Progenitor cell of endocrine pancreas (in vitro differentiated cells): ENCODE measurements at regions not wholly inside any gene's neighbourhood (a gene's known extent, or its start where the extent isn't known, plus 50 kb on each side); places are given as distances from the start of the nearest gene placed in this dataset.

ENCODE experiments used
- DNase-seq: peaks from one replicate; pipeline ENCODE4 v3.0.0; 2021; ENCODE audit warnings: low spot score; ENCODE audit not compliant: unreplicated experiment
- H3K27ac Mint-ChIP-seq: 2 replicates; pipeline ENCODE4 v1.8.0; 2021; ENCODE audit warnings: mild to moderate bottlenecking, moderate library complexity, mixed read lengths
- H3K27me3 Mint-ChIP-seq: 2 replicates; pipeline ENCODE4 v1.8.0; 2021; ENCODE audit warnings: mixed read lengths
- H3K36me3 Mint-ChIP-seq: 2 replicates; pipeline ENCODE4 v1.8.0; 2022; ENCODE audit warnings: mixed read lengths; ENCODE audit not compliant: insufficient read depth
- H3K4me1 Mint-ChIP-seq: 2 replicates; pipeline ENCODE4 v1.8.0; 2021; ENCODE audit warnings: low read depth, mixed read lengths
- H3K4me3 Mint-ChIP-seq: 2 replicates; pipeline ENCODE4 v1.8.0; 2021; ENCODE audit warnings: low read depth, mild to moderate bottlenecking, moderate library complexity, mixed read lengths
- H3K9me3 Mint-ChIP-seq: 2 replicates; pipeline ENCODE4 v1.8.0; 2021; ENCODE audit warnings: low read depth, mixed read lengths
- TF ChIP-seq, protein P1 (sequence below): fragments of 200-600 bp; sonication (generic); IDR thresholded peaks from one replicate; pipeline ENCODE4 v1.5.0; 2021; ENCODE audit warnings: antibody characterized with exemption, mild to moderate bottlenecking; ENCODE audit not compliant: unreplicated experiment

DNA sequence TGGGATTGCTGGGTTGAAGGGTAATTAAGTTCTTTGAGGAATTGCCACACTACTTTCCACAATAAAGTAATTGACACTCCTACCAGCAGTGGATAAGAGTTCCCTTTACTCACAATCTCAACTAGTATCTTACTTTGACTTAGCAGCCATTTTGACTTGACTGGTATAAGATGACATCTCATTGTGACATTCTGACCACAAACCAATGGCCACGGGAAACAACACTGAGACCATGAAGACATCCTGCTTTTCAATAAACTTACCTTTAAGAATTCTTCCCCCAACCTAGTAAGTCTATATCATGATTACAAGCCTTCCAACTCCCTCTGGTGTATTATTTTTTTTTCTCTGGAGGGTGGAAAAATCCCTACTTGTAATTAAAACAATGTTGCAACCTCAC, 66.9 kb upstream of the WDR1 start:
- H3K9me3 Mint-ChIP-seq, result no peaks in the 10 kb centered on the region
- TF ChIP-seq, protein P1, sequence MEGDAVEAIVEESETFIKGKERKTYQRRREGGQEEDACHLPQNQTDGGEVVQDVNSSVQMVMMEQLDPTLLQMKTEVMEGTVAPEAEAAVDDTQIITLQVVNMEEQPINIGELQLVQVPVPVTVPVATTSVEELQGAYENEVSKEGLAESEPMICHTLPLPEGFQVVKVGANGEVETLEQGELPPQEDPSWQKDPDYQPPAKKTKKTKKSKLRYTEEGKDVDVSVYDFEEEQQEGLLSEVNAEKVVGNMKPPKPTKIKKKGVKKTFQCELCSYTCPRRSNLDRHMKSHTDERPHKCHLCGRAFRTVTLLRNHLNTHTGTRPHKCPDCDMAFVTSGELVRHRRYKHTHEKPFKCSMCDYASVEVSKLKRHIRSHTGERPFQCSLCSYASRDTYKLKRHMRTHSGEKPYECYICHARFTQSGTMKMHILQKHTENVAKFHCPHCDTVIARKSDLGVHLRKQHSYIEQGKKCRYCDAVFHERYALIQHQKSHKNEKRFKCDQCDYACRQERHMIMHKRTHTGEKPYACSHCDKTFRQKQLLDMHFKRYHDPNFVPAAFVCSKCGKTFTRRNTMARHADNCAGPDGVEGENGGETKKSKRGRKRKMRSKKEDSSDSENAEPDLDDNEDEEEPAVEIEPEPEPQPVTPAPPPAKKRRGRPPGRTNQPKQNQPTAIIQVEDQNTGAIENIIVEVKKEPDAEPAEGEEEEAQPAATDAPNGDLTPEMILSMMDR, result no peak
- no peaks in the 10 kb centered on the region for H3K27me3 Mint-ChIP-seq
- H3K4me1 Mint-ChIP-seq, result no peaks in the 10 kb centered on the region
- H3K4me3 Mint-ChIP-seq, result no peak overlapping the region
- H3K27ac Mint-ChIP-seq, result no peak overlapping the region
- H3K36me3 Mint-ChIP-seq, result no peaks in the 10 kb centered on the region
- no peak for DNase-seq

DNA sequence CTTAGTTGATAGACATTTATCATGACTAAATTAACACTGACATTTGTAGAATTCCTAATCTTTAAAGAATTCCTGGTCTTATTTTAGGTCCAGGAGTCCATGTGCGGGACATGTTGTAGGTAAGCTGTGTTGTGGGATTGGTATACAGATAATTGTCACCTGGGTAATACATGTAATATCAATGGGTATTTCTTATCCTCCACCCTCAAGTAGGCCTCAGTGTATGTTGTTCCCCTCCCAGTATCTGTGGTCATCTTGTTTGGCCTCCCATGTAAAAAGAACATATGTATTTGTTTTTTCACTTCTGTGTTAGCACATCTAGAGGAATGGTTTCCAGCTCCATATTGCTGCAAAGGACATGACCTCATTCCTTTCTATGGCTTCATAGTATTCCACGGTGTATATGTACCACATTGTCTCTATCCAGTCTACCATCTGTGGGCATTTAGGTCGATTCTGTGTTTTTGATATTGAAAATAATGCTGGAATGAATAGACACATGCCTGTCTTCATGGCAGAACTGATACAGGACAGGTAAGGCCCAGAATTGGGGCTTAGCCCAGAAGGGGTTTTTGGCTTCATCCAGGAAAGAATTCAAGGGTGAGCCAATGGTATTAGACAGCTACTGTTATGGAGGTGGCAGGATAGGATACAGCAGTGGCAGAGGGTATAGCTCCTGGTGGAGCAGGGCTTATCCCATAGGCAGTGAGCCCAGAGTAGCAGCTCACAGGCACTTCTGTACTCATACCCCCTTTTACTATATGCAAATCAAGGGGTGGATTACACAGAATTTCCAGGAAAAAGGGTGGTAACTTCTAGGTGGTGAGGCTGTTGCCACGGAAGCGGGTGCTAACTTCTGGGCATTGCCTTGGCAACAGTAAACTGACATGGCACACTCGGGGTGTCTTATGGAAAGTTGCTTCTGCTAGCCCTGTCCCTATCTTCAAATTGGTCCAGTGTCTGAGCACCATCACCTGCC, 66.1 kb upstream of the WDR1 start:
- Mint-ChIP-seq H3K4me3 (no peak overlapping the region), H3K9me3 (no peaks in the 10 kb centered on the region), H3K27ac (no peak overlapping the region), H3K36me3 (no peaks in the 10 kb centered on the region), H3K4me1 (no peaks in the 10 kb centered on the region), H3K27me3 (no peaks in the 10 kb centered on the region)
- no peak for DNase-seq
- TF ChIP-seq, protein P1, result no peak

DNA sequence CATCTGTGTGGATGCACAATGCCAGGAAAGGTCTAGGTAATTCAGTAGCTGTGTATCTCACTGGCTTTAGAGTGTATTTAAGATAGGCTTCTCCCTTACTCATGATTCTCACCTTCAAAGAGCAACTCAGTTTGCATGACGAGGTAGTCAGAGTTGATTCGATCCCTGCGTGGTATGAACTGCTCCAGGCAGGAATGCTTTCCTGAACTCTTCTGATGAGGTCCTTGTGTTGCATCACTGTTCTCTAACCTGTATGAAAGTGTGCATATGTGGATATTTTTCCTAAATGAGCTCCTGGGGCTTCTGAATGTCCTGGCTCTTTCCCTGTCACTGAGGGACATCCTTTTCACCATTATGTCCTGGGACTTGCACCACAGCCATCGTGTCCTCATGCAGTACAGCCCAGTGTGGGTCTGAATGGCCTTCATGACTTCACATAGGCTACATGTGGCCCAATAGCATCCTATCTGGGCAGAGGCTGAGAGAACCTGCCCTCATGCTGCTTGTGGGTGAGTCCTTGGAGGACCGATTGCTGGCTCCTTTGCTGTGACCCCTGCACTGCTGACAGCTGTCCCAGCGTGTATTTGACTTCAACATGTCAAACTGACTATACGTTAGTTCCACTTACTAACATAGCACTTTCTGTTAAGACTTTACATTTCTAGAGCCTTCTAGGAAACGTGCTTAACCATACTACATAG, 65.3 kb upstream of the WDR1 start:
- no peak for DNase-seq
- Mint-ChIP-seq H3K36me3 (no peaks in the 10 kb centered on the region), H3K27ac (no peak overlapping the region), H3K4me3 (no peak overlapping the region), H3K27me3 (no peaks in the 10 kb centered on the region), H3K9me3 (no peaks in the 10 kb centered on the region), H3K4me1 (no peaks in the 10 kb centered on the region)
- TF ChIP-seq, protein P1, result no peak

DNA sequence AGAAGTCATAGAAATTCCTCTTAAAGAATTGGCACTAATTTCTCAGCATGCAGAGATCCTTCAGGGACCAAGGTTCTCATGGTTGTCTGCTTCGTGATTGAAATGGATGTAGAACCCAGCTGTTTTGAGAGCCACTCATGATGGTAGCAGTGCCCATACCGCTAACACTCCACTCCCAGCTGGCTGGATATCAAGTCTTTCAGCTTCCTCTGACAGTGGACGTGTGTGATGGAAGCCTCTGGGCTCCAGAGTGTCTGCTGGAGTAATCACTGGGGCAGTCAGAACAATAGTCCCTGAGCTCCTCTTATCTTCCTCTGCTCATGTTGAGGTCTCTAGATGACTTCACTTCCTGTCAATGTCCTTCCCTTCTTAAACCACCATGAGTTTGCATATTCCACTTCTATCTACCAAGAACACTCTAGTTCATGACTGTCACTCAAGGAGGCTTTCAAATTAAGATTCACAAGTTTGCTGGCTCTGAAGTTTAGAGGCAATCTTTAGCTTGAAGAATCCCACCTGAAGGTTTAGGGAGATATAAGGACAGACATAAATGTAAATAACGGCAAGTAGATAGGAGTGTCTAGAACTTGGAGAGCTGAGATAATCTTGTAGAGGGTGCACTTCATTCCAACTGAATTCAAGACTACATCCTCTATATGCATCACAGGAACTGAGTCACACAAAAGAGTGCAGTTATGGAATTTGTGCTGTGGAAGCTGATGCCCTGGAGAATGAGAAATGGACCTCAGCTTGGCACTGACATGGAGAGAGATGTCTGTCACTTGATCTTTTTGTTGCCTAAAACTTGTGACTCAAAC, 64.5 kb upstream of the WDR1 start:
- no peak overlapping the region for H3K4me3 Mint-ChIP-seq
- H3K36me3 Mint-ChIP-seq, result no peaks in the 10 kb centered on the region
- H3K4me1 Mint-ChIP-seq, result no peaks in the 10 kb centered on the region
- H3K27ac Mint-ChIP-seq, result no peak overlapping the region
- H3K9me3 Mint-ChIP-seq, result no peaks in the 10 kb centered on the region
- DNase-seq, result no peak
- no peaks in the 10 kb centered on the region for H3K27me3 Mint-ChIP-seq
- TF ChIP-seq, protein P1, result no peak

DNA sequence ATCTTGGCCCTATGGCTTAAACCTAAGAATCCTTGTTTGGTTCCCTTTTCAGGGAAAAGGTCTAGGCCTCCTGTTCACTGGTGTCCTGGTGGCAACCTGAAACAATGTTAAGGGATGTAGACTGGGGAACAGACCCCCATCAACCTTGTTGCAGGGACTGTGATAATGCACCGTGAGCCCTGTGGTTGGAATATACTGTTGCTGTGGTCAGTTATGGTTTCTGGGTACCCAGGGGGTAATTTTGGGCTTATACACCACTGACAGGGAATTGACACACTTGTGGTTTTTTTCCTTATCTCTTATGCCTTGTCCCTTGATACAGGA, 64.0 kb upstream of the WDR1 start:
- Mint-ChIP-seq H3K9me3 (no peaks in the 10 kb centered on the region), H3K4me3 (no peak overlapping the region), H3K36me3 (no peaks in the 10 kb centered on the region), H3K27me3 (no peaks in the 10 kb centered on the region), H3K27ac (no peak overlapping the region), H3K4me1 (no peaks in the 10 kb centered on the region)
- TF ChIP-seq, protein P1, result no peak
- DNase-seq, result no peak
